Stimulated activated CD8-positive, alpha-beta memory T cell treated with anti-CD3 and anti-CD28 coated beads, Interleukin-4, amount 100 ng/mL, for 1 hour (primary cell): ENCODE measurements at regions not wholly inside any gene's neighbourhood (a gene's known extent, or its start where the extent isn't known, plus 50 kb on each side); places are given as distances from the start of the nearest gene placed in this dataset.

Experiments
- DNase-seq, 2 donors: peaks; one replicate each; pipeline ENCODE4 v3.0.0-alpha.2; 2020; ENCODE audit warnings: low read depth in 2 of 2, low spot score in 1 of 2

DNA sequence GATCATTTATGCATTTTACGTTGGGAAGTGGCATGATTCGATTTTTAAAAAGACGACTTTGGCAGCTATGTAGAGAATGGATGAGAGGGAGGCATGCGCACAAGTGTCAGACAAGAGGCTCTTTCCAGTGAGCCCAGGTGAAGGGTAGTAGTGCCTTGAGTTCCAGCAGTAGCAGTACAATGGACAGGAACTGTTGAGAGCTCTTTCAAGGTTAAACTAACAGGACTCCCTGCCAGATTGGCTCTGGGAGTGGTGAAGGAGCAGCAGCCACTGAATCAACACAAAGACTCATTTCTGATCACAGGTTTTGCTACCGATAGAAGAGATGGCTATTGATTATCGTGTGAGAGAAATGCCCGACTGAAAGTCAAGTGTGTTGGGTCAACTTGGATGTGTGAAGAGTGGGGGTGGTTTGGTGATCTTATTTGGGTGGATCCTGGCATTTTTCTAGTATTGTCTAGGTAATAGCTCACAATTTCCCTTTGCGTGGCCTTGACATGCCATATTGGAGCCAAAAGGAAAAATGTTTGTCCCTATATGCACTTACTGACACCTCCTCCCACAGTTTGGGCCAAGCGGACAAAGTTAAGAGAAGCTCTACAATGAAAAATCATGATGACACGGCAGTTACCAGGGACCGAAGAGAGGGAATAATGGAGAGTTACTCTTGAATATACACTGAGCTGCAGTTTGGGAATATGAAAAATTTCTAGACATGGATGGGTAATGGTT, 81.6 kb upstream of the MDFIC2 start:
- DNase-seq = no peak

DNA sequence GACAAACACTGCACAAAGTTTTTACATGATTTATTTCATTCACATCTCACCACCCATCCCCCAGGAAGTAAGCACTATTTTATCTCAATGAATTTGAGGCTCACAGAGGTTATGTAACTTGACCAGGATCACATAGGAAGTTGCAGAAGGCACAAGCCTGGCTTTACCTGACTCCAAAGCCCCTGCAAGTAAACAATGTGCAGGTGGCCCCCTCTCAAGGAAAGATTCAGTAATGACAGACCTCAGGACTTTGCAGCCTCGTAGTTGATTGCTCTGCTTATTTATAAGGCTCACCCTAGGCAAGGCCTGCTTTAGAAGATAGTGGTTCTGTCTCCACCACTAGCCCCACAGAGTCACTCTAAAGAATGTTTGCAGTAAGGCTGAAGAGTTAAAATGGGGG, 79.8 kb upstream of the MDFIC2 start:
- no peak for DNase-seq

DNA sequence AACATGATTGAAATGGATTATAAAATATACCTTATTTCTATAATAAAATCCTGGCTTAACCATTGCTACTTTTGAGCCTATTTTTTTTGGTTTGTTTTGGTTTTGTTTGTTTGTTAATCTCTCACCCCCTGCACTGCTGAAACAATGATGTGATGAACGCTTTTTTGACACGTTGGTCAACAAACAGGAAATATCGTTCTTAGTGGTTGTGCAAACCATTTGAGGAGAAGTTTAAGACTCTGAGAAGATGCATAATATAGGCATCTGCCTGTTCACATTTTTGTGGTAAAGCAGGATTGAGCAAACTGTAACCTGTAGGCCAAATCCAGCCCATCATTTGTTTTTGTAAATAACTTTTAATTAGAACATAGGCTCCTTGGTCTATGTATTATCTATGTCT, 75.5 kb upstream of the MDFIC2 start:
- DNase-seq = no peak

DNA sequence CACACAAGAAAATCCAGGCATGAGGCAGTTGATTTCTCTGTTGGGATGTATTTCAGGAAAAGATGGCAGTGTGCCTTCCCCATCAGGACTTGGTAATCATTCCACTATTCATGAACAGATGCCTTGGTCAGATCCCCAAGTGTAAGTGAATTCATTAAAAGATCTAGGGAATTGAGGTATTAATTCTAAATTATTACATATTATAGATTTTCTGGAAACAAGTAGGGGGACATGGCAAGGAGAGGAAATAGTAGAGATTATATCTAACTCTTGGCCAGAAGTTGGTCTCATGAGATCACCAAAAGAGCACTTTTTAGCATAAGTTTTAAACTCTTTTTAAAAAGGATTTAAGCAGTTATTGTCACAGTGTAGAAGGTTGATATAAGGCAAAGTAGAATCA, 74.4 kb upstream of the MDFIC2 start:
- no peak for DNase-seq

DNA sequence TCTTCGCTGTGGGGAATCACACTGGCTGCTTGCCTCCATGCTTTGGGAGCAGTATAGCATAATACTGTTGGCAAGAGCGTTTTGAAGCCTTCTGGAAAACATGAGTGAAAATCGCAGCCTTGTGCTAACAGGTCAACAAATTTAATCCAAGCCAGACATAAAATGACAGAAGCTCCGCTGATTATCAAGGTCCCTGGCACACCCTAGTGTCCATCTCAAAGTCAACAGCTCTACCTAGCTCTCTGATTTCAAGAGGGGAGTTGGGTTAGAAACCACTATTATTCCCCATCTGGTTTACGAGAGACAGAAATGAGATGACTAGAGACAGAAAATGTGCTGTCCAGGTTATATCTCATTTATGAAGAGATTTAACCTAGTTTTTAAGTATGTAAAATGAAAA, 73.6 kb upstream of the MDFIC2 start:
- DNase-seq = no peak

DNA sequence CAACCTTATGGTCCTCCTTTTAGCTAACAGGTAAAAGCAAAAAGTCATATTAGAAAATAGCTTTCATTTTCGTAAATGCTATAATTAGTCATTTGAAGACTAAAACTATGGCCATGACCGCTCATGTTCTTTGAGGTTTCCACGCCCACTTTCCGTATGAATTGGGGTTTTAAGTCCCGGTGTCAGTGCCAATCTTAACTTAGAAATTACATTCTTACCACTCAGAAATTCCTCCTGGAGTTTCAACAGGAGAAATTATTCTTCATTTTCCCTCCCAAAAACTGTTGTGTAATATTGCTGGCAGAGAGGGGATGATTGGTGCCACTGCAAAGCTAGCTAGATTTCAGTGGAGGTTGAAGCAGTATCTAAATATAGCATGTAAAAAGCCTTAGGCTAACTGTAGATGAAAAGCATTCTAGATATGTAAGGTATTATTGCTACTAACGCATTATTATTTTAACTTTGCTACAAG, 71.0 kb upstream of the MDFIC2 start:
- no peak for DNase-seq

DNA sequence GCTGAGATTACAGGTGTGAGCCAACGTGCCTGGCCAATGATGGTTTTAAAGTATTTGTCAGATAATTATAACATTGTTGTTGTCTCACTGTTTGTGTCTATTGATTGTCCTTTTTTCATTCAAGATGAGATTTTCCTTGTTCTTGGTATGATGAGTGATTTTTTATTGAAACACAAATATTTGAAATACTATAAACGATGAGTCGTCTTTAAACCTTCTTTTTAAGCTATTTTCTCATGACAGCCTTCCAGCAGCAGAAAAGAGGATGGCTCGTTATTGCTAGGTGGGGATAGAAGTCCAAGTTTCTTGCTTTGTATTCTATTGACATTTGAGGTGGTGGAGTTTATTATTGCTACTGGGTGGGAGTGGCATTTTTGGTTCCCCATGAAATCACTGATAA, 61.7 kb upstream of the MDFIC2 start:
- DNase-seq = no peak
